ENCODE measurements at regions not wholly inside any gene's neighbourhood (a gene's known extent, or its start where the extent isn't known, plus 50 kb on each side); places are given as distances from the start of the nearest gene placed in this dataset.

GRCh38 chr11:11070976-11071375 is 213.1 kb upstream of the ZBED5 start:
- in situ Hi-C loops (cut with HindIII; ENCODE audit: low pct_unique_long_range_greater_than_20kb, low sequenced_read_pairs) = no loop called here
- no peak for DNase-seq (ENCODE audit: low read depth)

DNA sequence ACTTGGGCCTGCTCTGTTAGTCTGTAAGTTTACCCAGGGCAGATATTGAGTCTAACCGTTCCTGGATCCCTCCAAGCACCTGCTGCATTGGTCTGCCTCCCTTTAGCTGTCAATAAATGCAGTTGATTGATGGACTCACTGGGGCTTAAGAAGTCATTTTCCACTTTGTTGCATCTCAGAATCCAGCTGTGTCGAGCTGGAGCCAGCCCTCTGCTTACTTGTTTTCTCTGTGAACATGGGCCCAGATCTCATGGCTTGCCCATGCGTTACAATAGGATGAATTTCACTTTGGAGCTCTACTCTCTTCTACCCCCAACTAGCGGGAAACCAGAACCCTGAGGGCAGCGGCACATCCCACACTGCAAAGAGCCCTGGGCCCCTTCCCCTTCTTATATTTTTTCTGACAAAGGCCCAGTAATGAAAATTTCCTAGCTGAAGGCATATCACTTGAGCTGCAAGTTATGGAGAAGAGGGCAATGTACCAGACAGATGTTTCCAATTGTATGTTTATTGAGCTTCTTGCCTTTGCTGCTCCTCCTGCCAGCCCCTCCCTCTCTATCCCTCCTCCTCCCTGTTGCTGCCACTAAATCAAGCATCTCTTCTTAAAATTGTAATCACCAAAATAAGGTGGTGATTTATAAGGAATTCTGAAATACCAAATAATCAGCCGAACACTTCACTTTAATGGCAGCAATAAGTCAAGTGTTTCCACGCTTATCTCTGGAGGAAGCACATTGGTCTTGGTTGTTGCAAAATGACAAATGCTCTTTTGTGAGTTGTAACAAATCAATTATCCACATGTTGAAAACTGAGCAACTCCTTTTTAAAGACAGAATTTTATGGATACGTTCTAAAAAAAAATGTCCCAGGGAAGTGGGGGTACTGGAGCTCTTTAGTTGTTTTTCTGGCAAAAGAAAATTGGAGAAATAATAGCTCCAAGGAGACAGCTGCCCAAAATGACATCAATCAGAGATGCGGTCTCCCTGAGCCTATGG is 212.3 kb upstream of the ZBED5 start:
- in situ Hi-C loops (cut with HindIII; ENCODE audit: low pct_unique_long_range_greater_than_20kb, low sequenced_read_pairs) = no loop called here
- DNase-seq (ENCODE audit: low read depth) = no peak

- no peak for DNase-seq (ENCODE audit: low read depth)
- in situ Hi-C loops (cut with HindIII; ENCODE audit: low pct_unique_long_range_greater_than_20kb, low sequenced_read_pairs) = no loop called here
These were observed 210.3 kb upstream of the ZBED5 start for GRCh38 chr11:11068113-11068512.

DNA sequence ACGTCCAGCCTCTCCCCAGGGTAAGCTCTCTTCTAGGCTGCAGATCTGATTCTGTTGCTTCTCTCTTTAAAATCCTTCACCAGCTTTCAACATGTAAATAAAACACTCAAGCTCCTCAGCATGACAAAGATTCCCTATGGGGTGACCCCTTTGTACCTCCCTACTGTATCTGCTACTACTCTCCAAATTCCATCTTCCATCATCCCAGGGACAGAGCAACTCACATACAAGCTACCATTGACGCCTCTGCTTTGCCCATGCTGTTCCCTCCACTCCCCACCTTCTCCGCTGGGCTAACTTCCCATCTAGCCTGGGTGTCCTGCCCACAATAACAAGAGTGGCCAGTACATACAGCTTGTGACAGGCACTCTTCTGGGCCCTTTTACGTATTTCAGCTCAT is 207.5 kb upstream of the ZBED5 start:
- DNase-seq (ENCODE audit: low read depth) = no peak
- in situ Hi-C loops (cut with HindIII; ENCODE audit: low pct_unique_long_range_greater_than_20kb, low sequenced_read_pairs) = no loop called here

- in situ Hi-C loops (cut with HindIII; ENCODE audit: low pct_unique_long_range_greater_than_20kb, low sequenced_read_pairs) = no loop called here
- DNase-seq (ENCODE audit: low read depth) = no peak
These were observed 199.6 kb upstream of the ZBED5 start for GRCh38 chr11:11057472-11057854.

GRCh38 chr11:11056749-11057471 is 199.1 kb upstream of the ZBED5 start:
- in situ Hi-C loops (cut with HindIII; ENCODE audit: low pct_unique_long_range_greater_than_20kb, low sequenced_read_pairs) = no loop called here
- DNase-seq (ENCODE audit: low read depth) = no peak

- DNase-seq (ENCODE audit: low read depth) = no peak
- in situ Hi-C loops (cut with HindIII; ENCODE audit: low pct_unique_long_range_greater_than_20kb, low sequenced_read_pairs) = no loop called here
These were observed 198.5 kb upstream of the ZBED5 start for GRCh38 chr11:11056316-11056715.

GRCh38 chr11:11047851-11048610 is 190.2 kb upstream of the ZBED5 start:
- no peak for DNase-seq (ENCODE audit: low read depth)
- in situ Hi-C loops (cut with HindIII; ENCODE audit: low pct_unique_long_range_greater_than_20kb, low sequenced_read_pairs) = no loop called here

DNA sequence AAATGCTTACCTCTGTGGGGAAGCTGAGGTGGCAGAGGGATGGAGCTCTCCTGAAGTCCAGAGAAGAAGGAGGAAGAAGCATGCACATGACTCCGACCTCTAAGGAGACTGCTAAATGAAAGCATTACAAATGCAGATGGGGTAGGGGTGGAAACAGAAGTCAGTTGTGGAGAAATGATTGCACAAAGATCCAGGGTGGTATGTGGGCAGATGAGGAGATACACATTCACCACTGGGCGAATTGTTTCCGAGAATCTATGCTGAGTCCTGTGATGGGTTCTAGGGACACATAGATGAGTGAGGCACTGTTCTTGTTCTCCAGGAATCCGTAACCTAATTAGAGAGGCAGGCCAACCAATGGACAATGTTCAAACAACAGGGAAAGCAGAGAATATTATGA is 188.9 kb upstream of the ZBED5 start:
- no peak for DNase-seq (ENCODE audit: low read depth)
- in situ Hi-C loops (cut with HindIII; ENCODE audit: low pct_unique_long_range_greater_than_20kb, low sequenced_read_pairs) = no loop called here

DNA sequence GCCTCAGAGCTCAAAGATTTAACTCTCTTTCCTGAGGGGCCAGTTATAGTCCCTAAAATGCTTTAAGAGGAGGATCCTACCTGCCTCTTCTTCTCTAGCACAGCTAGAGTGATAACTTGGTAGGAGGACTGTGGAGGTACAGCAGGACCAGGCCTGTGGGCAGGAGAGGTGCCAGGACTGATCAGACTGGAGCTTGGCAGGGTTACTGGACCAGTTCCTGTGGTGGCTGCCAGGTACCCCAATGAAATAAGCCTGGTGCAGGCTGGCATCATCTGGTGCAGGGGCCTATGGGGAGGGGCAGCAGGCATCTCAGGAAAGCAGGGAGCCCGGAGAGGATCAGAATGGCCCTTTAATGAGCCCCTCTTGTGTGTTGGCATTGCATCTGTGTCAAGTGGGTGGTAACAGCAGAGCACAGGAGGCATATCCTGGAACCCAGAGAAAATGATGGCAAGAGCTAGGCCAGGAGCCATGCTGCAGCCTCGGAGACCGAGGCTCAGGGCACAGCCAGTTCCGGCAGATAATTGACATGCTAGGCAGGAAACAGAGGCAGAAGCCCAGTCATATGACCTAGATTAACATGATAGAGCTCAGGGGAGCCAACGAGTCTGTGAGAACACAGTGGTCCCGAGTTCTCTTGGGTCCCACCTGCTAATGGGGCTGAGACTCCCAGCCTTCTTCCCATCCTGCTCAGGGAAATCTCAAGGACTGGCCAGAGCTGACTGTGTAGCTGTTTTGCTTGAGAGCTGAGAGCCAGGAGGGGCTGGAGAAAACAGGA is 187.5 kb upstream of the ZBED5 start:
- in situ Hi-C loops (cut with HindIII; ENCODE audit: low pct_unique_long_range_greater_than_20kb, low sequenced_read_pairs) = no loop called here
- no peak for DNase-seq (ENCODE audit: low read depth)

- in situ Hi-C loops (cut with HindIII; ENCODE audit: low pct_unique_long_range_greater_than_20kb, low sequenced_read_pairs) = no loop called here
- DNase-seq (ENCODE audit: low read depth) = no peak
These were observed 186.4 kb upstream of the ZBED5 start for GRCh38 chr11:11044137-11044855.

- in situ Hi-C loops (cut with HindIII; ENCODE audit: low pct_unique_long_range_greater_than_20kb, low sequenced_read_pairs) = no loop called here
These were observed 185.9 kb upstream of the ZBED5 start for GRCh38 chr11:11043721-11044120.

GRCh38 chr11:11039208-11039965 is 181.5 kb upstream of the ZBED5 start:
- in situ Hi-C loops (cut with HindIII; ENCODE audit: low pct_unique_long_range_greater_than_20kb, low sequenced_read_pairs) = no loop called here
- DNase-seq (ENCODE audit: low read depth) = no peak

More at GRCh38 chr11:11043721-11044120, 185.9 kb upstream of the ZBED5 start:
- no peak for DNase-seq (ENCODE audit: low read depth)

GRCh38 chr11:11038782-11039181 is 180.9 kb upstream of the ZBED5 start:
- DNase-seq (ENCODE audit: low read depth) = no peak
- in situ Hi-C loops (cut with HindIII; ENCODE audit: low pct_unique_long_range_greater_than_20kb, low sequenced_read_pairs) = no loop called here

DNA sequence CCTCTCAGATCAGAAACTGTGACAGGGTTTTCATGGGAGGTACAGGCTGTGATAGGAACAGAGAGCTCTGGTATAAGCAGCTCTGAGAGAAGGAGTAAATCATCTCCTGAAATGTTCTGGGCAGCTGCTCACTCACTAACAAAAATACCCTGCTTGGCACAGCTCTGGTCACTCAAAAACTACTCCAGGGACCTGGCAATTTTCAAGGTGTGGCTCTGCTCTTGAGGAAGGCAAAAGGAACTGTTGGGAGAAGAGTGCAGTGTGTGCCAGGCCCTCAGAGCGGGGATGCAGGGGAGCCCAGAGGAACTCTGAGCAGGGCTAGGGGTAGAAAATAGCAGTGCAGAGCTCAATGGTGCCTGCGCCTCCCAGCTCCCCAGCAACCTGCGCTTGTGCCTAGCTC is 180.5 kb upstream of the ZBED5 start:
- in situ Hi-C loops (cut with HindIII; ENCODE audit: low pct_unique_long_range_greater_than_20kb, low sequenced_read_pairs) = no loop called here

GRCh38 chr11:11036848-11037732 is 179.2 kb upstream of the ZBED5 start:
- DNase-seq (ENCODE audit: low read depth) = peak; percentile 39
- in situ Hi-C loops (cut with HindIII; ENCODE audit: low pct_unique_long_range_greater_than_20kb, low sequenced_read_pairs) = no loop called here

More for the DNA sequence above, 180.5 kb upstream of the ZBED5 start:
- no peak for DNase-seq (ENCODE audit: low read depth)

Measured in Caki2 (cell line).